Sigmoid colon (tissue), 4 donors: ENCODE measurements at regions not wholly inside any gene's neighbourhood (a gene's known extent, or its start where the extent isn't known, plus 50 kb on each side); places are given as distances from the start of the nearest gene placed in this dataset.

Experiments used
- EP300 ChIP-seq, 4 donors: sonication (generic); formaldehyde crosslinking; IDR thresholded peaks; one replicate each; pipeline ENCODE4 v1.6.1; 2017; ENCODE audit warnings: antibody characterized with exemption in 4 of 4
- POLR2A ChIP-seq, 2 donors: fragments of 450-650 bp; IDR thresholded peaks; one replicate each; pipeline ENCODE4 v1.6.1; 2016; ENCODE audit warnings: antibody characterized with exemption in 2 of 2, mild to moderate bottlenecking in 2 of 2, moderate library complexity in 2 of 2
- TF ChIP-seq, protein P1 (sequence below), 4 experiments: fragments of 450-650 bp in 3 of 4; fragments of 200-600 bp in 1 of 4; IDR thresholded peaks; one replicate each; pipeline ENCODE4 v1.5.1; 2016 to 2019; ENCODE audit warnings: antibody characterized with exemption in 4 of 4, mild to moderate bottlenecking in 3 of 4, moderate library complexity in 2 of 4

GRCh38 chr6:81655696-81656095 lies 96.8 kb downstream of the TENT5A start:
- TF ChIP-seq, protein P1, sequence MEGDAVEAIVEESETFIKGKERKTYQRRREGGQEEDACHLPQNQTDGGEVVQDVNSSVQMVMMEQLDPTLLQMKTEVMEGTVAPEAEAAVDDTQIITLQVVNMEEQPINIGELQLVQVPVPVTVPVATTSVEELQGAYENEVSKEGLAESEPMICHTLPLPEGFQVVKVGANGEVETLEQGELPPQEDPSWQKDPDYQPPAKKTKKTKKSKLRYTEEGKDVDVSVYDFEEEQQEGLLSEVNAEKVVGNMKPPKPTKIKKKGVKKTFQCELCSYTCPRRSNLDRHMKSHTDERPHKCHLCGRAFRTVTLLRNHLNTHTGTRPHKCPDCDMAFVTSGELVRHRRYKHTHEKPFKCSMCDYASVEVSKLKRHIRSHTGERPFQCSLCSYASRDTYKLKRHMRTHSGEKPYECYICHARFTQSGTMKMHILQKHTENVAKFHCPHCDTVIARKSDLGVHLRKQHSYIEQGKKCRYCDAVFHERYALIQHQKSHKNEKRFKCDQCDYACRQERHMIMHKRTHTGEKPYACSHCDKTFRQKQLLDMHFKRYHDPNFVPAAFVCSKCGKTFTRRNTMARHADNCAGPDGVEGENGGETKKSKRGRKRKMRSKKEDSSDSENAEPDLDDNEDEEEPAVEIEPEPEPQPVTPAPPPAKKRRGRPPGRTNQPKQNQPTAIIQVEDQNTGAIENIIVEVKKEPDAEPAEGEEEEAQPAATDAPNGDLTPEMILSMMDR (IDR thresholded peaks at IDR 0.05): no peak
- no peak for TF ChIP-seq POLR2A (IDR thresholded peaks at IDR 0.05)
- no peak for TF ChIP-seq EP300 (IDR thresholded peaks at IDR 0.05)
